GM23338 (cell line): ENCODE measurements at regions not wholly inside any gene's neighbourhood (a gene's known extent, or its start where the extent isn't known, plus 50 kb on each side); places are given as distances from the start of the nearest gene placed in this dataset.

ENCODE experiments used
- ATAC-seq: fragments of 200-7000 bp; cut with Tn5 transposase; 3 replicates; pipeline ENCODE4 v1.9.1; 2020
- DNase-seq: peaks from one replicate; pipeline ENCODE4 v3.0.0-alpha.2; 2015; ENCODE audit warnings: low spot score
- H2AFZ ChIP-seq: fragments of 200-600 bp; sonication (generic); 2 replicates; pipeline ENCODE4 v1.8.0; 2016; ENCODE audit warnings: antibody characterized with exemption, mild to moderate bottlenecking, moderate library complexity
- H3F3A ChIP-seq: fragments of 200-600 bp; sonication (generic); replicated peaks from 2 replicates; pipeline ENCODE4 v1.8.0; 2017; ENCODE audit warnings: antibody characterized with exemption, mixed run types, low read depth
- H3K27ac ChIP-seq: fragments of 200-600 bp; sonication (generic); 2 replicates; pipeline ENCODE4 v1.6.1; 2016; ENCODE audit warnings: low read depth
- H3K27me3 ChIP-seq: fragments of 200-600 bp; sonication (generic); 2 replicates; pipeline ENCODE4 v1.8.0; 2016; ENCODE audit warnings: mild to moderate bottlenecking, mixed run types, moderate library complexity; ENCODE audit not compliant: insufficient read depth
- H3K36me3 ChIP-seq: fragments of 200-600 bp; sonication (generic); 2 replicates; pipeline ENCODE4 v1.8.0; 2016; ENCODE audit warnings: mild to moderate bottlenecking; ENCODE audit not compliant: insufficient read depth
- H3K4me1 ChIP-seq: fragments of 200-600 bp; sonication (generic); 2 replicates; pipeline ENCODE4 v1.8.0; 2016; ENCODE audit warnings: mild to moderate bottlenecking, moderate library complexity; ENCODE audit not compliant: insufficient read depth
- H3K4me2 ChIP-seq: fragments of 200-600 bp; sonication (generic); 2 replicates; pipeline ENCODE4 v1.7.1; 2017; ENCODE audit warnings: mixed run types
- H3K4me3 ChIP-seq: fragments of 200-600 bp; sonication (generic); 2 replicates; pipeline ENCODE4 v1.6.1; 2016; ENCODE audit warnings: mixed run types
- H3K79me2 ChIP-seq: fragments of 200-600 bp; sonication (generic); replicated peaks from 2 replicates; pipeline ENCODE4 v1.8.0; 2017; ENCODE audit warnings: mild to moderate bottlenecking; ENCODE audit not compliant: insufficient read depth
- H3K9me2 ChIP-seq: fragments of 200-600 bp; sonication (generic); 2 replicates; pipeline ENCODE4 v1.8.0; 2017; ENCODE audit not compliant: insufficient read depth
- H4K20me1 ChIP-seq: fragments of 200-600 bp; sonication (generic); replicated peaks from 2 replicates; pipeline ENCODE4 v1.8.0; 2017; ENCODE audit warnings: mild to moderate bottlenecking; ENCODE audit not compliant: insufficient read depth
- H3K27ac Mint-ChIP-seq: 2 replicates; pipeline ENCODE4 v1.8.0; 2020; ENCODE audit warnings: inconsistent platforms, mild to moderate bottlenecking, moderate library complexity, mixed read lengths
- H3K27me3 Mint-ChIP-seq: 3 replicates; pipeline ENCODE4 v1.8.0; 2022; ENCODE audit warnings: low read depth, mild to moderate bottlenecking, moderate library complexity, mixed read lengths, inconsistent platforms; ENCODE audit not compliant: insufficient read depth, poor library complexity
- H3K36me3 Mint-ChIP-seq: 3 replicates; pipeline ENCODE4 v1.8.0; 2021; ENCODE audit warnings: low read depth, mild to moderate bottlenecking, inconsistent platforms, moderate library complexity, mixed read lengths
- H3K4me1 Mint-ChIP-seq: 3 replicates; pipeline ENCODE4 v1.8.0; 2020; ENCODE audit warnings: mild to moderate bottlenecking, inconsistent platforms, mixed read lengths
- H3K4me3 Mint-ChIP-seq: 3 replicates; pipeline ENCODE4 v1.8.0; 2021; ENCODE audit warnings: moderate library complexity, mild to moderate bottlenecking, inconsistent platforms, mixed read lengths
- H3K9me3 Mint-ChIP-seq: 3 replicates; pipeline ENCODE4 v1.8.0; 2020; ENCODE audit warnings: moderate library complexity, mild to moderate bottlenecking, inconsistent platforms, mixed read lengths
- CREB1 ChIP-seq: fragments of 250-450 bp; sonication (Bioruptor Pico); IDR thresholded peaks from 2 replicates; pipeline ENCODE4 v1.5.0; 2020; ENCODE audit warnings: low read depth, mild to moderate bottlenecking, moderate library complexity
- EZH2 ChIP-seq: fragments of 200-600 bp; sonication (generic); IDR thresholded peaks from one replicate; pipeline ENCODE4 v1.8.0; 2017; ENCODE audit warnings: antibody characterized with exemption, mild to moderate bottlenecking, low read depth; ENCODE audit not compliant: unreplicated experiment
- EZH2phosphoT487 ChIP-seq: fragments of 200-600 bp; sonication (generic); IDR thresholded peaks from one replicate; pipeline ENCODE4 v1.8.1; 2018; ENCODE audit warnings: antibody characterized with exemption; ENCODE audit not compliant: unreplicated experiment
- JUNB ChIP-seq: IDR thresholded peaks from one replicate; pipeline ENCODE4 v1.6.1; 2016; ENCODE audit warnings: antibody characterized with exemption; ENCODE audit not compliant: unreplicated experiment
- NANOG ChIP-seq: IDR thresholded peaks from 2 replicates; pipeline ENCODE4 v1.6.1; 2016; ENCODE audit warnings: antibody characterized with exemption, borderline replicate concordance
- REST ChIP-seq: IDR thresholded peaks from one replicate; pipeline ENCODE4 v1.6.1; 2018; ENCODE audit warnings: antibody characterized with exemption; ENCODE audit not compliant: unreplicated experiment
- TF ChIP-seq, protein P1 (sequence below): IDR thresholded peaks from 2 replicates; pipeline ENCODE4 v1.6.1; 2016; ENCODE audit warnings: antibody characterized with exemption

DNA sequence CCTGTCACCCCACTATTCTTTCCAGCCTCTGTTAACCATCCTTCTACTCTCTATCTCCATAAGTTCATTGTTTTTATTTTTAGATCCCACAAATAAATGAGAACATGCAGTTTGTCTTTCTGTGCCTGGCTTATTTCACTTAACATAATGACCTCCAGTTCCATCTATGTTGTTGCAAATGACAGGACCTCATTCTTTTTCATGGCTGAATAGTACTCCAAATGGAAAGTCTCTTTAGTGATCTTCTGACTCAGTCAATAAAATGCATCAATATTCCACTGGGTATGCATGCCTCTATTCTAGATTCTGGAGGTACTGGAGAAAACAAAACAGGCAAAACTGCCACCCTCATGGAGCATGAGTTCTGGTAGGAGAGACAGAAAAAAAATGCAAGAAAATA, 459.0 kb downstream of the XYLT1 start:
- Mint-ChIP-seq H3K9me3 (peaks cover 14% of the 10 kb centered on the region), H3K4me3 (no peak overlapping the region), H3K27ac (no peak overlapping the region), H3K4me1 (no peaks in the 10 kb centered on the region; the same call in 2 of the 3 replicates), H3K27me3 (no peaks in the 10 kb centered on the region), H3K36me3 (peaks cover 5% of the 10 kb centered on the region; the same call in 2 of the 3 replicates)
- Histone ChIP-seq H3K9me2 (no peaks in the 10 kb centered on the region), H3K4me2 (no peak overlapping the region), H3K79me2 (no peaks in the 10 kb centered on the region), H4K20me1 (no peaks in the 10 kb centered on the region), H3K27me3 (no peaks in the 10 kb centered on the region), H3K4me1 (no peaks in the 10 kb centered on the region), H3F3A (no peaks in the 10 kb centered on the region), H3K36me3 (no peaks in the 10 kb centered on the region), H3K4me3 (no peak overlapping the region), H3K27ac (no peak overlapping the region), H2AFZ (no peak overlapping the region)
- DNase-seq (no peak), ATAC-seq (no peak)
- TF ChIP-seq, protein P1, sequence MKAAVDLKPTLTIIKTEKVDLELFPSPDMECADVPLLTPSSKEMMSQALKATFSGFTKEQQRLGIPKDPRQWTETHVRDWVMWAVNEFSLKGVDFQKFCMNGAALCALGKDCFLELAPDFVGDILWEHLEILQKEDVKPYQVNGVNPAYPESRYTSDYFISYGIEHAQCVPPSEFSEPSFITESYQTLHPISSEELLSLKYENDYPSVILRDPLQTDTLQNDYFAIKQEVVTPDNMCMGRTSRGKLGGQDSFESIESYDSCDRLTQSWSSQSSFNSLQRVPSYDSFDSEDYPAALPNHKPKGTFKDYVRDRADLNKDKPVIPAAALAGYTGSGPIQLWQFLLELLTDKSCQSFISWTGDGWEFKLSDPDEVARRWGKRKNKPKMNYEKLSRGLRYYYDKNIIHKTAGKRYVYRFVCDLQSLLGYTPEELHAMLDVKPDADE = no peak

DNA sequence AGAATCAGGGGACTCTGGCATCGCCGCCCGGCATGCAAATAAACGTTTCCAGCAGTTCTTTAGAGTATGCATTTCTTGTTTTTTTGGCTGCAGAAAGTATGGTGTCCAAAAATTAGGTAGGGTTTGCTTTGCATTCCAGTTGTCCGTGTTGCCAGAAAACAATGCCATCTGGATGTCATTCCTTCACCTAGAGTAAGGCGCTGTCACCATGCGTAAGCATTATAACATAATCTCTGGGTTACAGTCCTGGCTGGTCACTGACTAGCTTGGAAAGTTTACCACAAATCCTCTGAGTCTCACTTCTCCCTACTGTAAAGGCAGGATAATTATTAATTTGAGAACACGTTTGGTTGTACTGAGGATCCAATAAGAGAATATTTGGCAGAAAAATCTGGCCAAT, 457.7 kb downstream of the XYLT1 start:
- no peaks in the 10 kb centered on the region; the same call in 2 of the 3 replicates for H3K4me1 Mint-ChIP-seq
- ATAC-seq = no peak
- H3K9me2 ChIP-seq = no peaks in the 10 kb centered on the region

GRCh38 chr16:17014484-17015121, 456.2 kb downstream of the XYLT1 start:
- no peak overlapping the region for H3K4me3 Mint-ChIP-seq
- no peaks in the 10 kb centered on the region for H3F3A ChIP-seq
- no peak for ATAC-seq
- H3K4me1 Mint-ChIP-seq = no peaks in the 10 kb centered on the region; the same call in 2 of the 3 replicates
- no peaks in the 10 kb centered on the region for H4K20me1 ChIP-seq
- H3K36me3 Mint-ChIP-seq = peaks cover 5% of the 10 kb centered on the region; the same call in 2 of the 3 replicates
- H2AFZ ChIP-seq = no peak overlapping the region
- no peak for DNase-seq
- no peak overlapping the region for H3K4me2 ChIP-seq
- H3K4me1 ChIP-seq = no peaks in the 10 kb centered on the region
- H3K27ac Mint-ChIP-seq = no peak overlapping the region
- no peaks in the 10 kb centered on the region for H3K36me3 ChIP-seq
- H3K27me3 ChIP-seq = no peaks in the 10 kb centered on the region
- H3K27ac ChIP-seq = no peak overlapping the region
- peaks cover 10% of the 10 kb centered on the region for H3K9me3 Mint-ChIP-seq
- no peaks in the 10 kb centered on the region for H3K27me3 Mint-ChIP-seq
- no peak for TF ChIP-seq EZH2
- TF ChIP-seq REST = no peak
- no peaks in the 10 kb centered on the region for H3K9me2 ChIP-seq
- H3K79me2 ChIP-seq = no peaks in the 10 kb centered on the region
- H3K4me3 ChIP-seq = no peak overlapping the region

More for the DNA sequence above, 457.7 kb downstream of the XYLT1 start:
- Histone ChIP-seq H3K4me3 (no peak overlapping the region), H3K27me3 (no peaks in the 10 kb centered on the region), H3K4me1 (no peaks in the 10 kb centered on the region), H3K27ac (no peak overlapping the region), H3K79me2 (no peaks in the 10 kb centered on the region), H2AFZ (no peak overlapping the region), H3K36me3 (no peaks in the 10 kb centered on the region), H3K4me2 (no peak overlapping the region), H3F3A (no peaks in the 10 kb centered on the region), H4K20me1 (no peaks in the 10 kb centered on the region)
- no peak overlapping the region for H3K27ac Mint-ChIP-seq
- peaks cover 14% of the 10 kb centered on the region for H3K9me3 Mint-ChIP-seq
- DNase-seq = no peak
- peaks cover 5% of the 10 kb centered on the region; the same call in 2 of the 3 replicates for H3K36me3 Mint-ChIP-seq
- H3K27me3 Mint-ChIP-seq = no peaks in the 10 kb centered on the region
- TF ChIP-seq NANOG (no peak), CREB1 (CRISPR knock-in tag) (no peak), JUNB (no peak), EZH2phosphoT487 (no peak)
- no peak overlapping the region for H3K4me3 Mint-ChIP-seq
